CD1c-positive myeloid dendritic cell (primary cell): ENCODE measurements at regions not wholly inside any gene's neighbourhood (a gene's known extent, or its start where the extent isn't known, plus 50 kb on each side); places are given as distances from the start of the nearest gene placed in this dataset.
A peak's percentile ranks its signal among the peaks of the same experiment; 100 is the strongest.

Experiments
- DNase-seq: peaks from one replicate; pipeline ENCODE4 v3.0.0-alpha.2; 2016; ENCODE audit errors: extremely low spot score

- no peak for DNase-seq
These were observed 197.2 kb upstream of the MDGA2 start for GRCh38 chr14:47872588-47872987.

DNA sequence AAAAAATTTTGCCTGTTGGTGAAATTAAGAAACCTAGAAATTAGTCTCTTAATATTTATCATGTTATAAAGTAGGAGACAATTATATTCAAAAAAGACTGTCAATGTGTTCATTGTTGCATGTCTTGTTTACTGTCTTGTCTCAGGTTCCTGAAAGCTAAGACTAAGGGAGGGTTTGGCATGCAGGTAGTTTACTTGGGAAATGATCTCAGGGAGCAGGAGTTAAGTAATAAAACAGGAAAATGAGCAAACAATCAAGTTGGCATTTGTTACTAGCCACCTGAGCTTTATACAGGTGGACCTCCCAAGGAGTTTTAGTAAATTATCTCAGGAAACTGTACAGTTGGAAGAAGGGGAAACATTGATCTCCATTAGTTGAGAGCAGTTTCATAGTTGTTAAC is 188.0 kb upstream of the MDGA2 start:
- DNase-seq = no peak

- DNase-seq = no peak
These were observed 182.2 kb upstream of the MDGA2 start for GRCh38 chr14:47857646-47858045.

DNA sequence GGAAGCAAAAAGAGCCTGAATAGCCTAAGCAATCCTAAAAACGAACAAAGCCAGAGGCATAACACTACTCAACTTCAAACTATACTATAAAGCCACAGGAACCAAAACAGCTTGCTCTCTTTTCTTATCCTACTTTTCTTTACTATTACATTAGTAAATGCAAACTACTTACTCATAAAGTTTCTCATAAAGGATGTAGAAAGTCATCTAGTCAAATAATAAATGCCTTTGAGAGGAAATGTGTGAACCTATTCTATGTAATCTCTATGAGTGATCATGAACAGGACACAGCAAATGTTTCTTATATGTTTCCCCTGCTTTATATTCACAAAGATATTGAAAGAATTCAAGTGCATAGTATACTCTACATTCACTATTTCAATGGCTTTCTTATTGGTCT is 176.9 kb upstream of the MDGA2 start:
- no peak for DNase-seq

GRCh38 chr14:47846008-47846407 is 170.6 kb upstream of the MDGA2 start:
- no peak for DNase-seq

DNA sequence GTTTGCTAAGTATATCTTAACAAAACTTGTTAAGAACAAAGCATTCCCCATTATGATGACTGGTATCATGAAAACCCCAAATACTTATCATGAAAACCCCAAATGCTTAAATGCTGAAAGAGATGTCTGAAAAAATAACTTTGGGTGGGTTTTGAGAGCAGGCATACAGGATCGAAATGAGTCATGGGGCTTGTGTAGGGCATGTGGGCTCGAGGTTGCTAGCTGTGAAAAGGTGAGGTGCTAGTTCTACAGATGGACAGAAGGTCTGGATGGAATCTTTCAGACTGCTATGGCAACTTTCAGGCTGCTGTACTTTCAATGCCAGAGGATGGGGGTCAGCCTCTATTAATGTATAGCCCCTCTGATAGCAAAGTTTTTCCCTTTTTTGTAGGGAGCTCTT is 167.8 kb upstream of the MDGA2 start:
- no peak for DNase-seq

- DNase-seq = no peak
These were observed 157.6 kb upstream of the MDGA2 start for GRCh38 chr14:47833011-47833410.

DNA sequence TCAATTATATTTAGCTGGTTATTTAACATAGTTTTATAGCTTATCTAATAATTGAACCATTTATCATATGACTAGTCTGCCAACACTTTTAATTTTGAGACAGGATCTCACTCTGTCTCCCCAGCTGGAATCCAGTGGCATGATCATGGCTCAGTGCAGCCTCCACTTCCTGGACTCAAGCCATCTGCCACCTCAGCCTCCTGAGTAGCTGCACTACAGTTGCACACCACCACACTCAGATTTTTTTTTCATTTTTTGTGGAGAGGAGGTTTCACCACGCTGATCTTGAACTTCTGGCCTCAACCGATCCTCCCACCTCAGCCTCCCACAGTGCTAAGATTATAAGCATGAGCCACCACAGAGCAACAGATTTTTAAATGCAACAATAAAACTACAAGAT is 151.4 kb upstream of the MDGA2 start:
- no peak for DNase-seq

- no peak for DNase-seq
These were observed 146.9 kb upstream of the MDGA2 start for GRCh38 chr14:47822326-47822725.

DNA sequence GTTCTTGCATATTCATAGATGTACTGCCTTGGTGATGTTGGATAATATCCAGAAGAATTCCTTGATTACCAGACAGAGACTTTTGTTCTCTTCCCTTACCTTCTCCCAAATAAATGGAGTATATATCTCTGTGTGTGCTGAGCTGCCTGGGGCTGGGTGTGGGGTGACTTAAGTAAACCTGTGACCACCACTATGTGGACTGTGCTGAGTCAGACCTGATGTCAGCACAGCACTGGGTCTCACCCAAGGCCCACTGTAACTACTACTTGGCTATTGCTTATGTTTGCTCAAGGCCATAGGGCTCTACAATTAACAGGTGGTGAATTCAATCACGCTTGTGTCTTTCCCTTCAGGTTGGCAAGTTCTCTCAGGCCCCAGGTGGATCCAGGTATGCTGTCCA is 145.7 kb upstream of the MDGA2 start:
- no peak for DNase-seq

DNA sequence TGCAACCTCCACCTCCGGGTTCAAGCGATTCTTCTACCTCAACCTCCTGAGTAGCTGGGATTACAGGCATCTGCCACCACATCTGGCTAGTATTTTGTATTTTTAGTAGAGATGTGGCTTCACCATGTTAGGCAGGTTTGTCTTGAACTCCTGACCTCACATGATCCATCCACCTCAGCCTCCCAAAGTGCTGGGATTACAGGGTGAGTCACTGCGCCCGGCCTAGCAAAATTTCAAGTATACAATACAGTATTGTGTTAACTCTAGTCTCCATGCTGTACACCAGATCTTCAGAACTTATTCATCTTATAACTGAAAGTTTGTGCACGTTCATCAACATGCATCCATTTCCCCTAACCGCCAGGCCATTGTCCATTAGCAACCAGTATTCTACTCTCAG is 115.1 kb upstream of the MDGA2 start:
- no peak for DNase-seq

DNA sequence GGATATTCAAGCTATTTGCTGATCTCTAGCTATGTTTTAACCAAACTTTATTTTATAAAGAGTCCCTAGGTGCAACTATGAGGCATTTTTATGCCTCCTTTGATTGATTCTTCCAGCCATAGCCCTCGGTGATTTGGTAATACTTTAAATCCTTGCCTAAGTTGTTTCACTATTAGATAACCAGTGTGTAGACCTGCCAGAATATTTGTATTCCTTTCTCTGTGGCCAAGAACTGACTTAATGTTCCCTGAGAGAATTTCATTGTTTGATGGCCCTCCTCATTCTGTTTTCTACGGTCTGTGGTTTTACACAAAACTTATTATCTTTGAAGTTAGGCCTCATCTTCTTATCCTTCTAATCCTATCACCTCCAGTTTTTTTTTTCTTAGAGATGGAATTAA is 109.7 kb upstream of the MDGA2 start:
- DNase-seq = no peak

DNA sequence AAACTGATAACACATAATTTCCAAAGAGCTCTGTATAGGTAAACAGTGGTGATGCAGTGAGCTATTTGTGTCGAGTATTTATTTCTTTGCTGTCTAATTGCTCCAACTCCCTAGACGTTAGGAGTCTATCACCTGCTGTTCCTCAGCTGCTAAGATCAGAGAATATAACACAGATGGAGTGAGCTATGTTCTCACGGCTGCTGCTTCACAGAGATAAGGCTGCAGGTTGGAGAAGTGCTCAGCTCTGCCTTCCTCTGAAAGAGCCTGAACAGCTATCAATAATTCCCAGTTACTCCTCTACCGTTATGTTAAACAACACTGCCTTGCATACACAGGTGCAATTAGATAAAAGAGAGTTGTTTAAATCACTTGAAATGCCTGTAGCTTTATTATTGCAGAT is 103.2 kb upstream of the MDGA2 start:
- no peak for DNase-seq

- DNase-seq = no peak
These were observed 97.2 kb upstream of the MDGA2 start for GRCh38 chr14:47772652-47773051.

GRCh38 chr14:47763188-47763854 is 87.9 kb upstream of the MDGA2 start:
- DNase-seq = no peak

DNA sequence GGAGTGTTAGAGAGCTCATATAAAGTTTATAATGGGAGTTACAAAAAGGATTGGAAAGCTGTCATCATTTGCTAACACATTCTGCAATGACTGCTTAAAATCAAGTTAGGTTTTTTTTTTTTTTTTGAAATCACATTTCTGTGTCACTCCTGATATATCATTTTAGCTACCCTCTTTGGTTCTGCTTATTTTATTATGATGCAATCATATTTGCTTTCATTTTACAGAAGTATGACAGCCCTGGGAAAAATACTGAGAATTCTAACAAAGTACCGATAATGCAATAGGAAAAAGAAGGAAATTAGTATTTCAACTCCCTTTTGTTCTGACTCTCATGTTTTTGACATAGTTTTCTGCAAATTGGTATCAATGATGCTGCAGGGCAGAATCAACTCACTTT is 71.6 kb upstream of the MDGA2 start:
- DNase-seq = peak; percentile 41

DNA sequence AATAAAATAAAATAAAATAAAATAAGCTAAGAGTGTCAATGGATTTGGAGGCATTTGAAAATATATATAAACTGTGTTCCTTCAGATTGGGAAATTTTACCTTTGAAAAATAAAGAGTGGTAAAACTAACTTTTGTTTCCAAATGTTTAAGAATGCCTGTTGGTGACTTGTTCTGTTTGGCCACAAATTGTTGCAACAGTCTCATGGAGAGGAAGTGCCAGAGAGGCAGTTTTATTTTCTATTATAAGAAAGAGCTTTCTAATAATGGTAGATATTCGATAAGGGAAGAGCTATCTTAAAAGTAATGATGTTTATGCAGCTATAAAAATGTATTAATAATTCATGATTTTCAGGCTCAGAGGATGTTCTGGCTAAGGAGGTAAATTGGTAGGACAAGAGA is 68.8 kb upstream of the MDGA2 start:
- no peak for DNase-seq

DNA sequence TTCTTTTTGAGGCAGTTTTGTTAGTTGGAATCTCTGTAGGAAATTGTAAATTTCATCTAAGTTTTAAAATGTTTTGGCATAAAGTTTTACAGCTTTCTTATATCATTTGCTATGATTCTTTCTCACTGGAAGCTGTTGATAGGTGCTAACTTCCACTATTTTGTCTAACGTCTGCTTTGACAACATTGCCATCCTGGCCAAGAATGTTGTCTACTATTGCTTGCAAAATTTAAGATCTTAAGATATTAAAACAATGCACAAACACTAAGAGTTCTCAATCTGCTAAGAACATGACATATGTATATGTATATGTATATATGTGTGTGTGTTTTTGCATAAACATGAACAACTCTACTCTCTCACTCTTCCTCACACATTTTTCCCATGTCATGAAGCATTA is 64.1 kb upstream of the MDGA2 start:
- DNase-seq = no peak

DNA sequence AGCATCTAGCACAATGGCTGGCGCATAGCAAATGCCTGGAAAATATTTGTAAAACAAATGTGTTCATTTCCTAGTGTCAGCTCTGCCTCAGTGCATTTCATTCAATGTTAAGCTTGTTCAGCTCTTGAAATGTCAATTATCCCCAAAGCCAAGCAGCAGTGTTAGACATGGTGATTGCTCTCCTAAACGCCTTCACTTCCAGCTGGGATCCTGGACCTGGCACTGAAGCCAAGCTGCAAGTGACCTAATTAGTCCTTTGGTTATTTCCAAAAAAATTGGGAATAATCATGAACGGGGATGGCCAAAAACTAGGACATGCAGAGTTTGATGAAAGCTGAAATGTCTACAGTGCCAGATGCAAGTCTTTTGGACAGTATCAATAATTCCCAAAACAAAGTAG is 54.9 kb upstream of the MDGA2 start:
- DNase-seq = no peak
